Skeletal muscle tissue (tissue), 3 donors: ENCODE measurements at regions not wholly inside any gene's neighbourhood (a gene's known extent, or its start where the extent isn't known, plus 50 kb on each side); places are given as distances from the start of the nearest gene placed in this dataset.

Experiments
- H3K27ac ChIP-seq: one replicate; pipeline ENCODE4 v1.7.0; 2013; ENCODE audit warnings: mild to moderate bottlenecking, low read depth, low read length, inconsistent platforms
- H3K27me3 ChIP-seq, 3 donors: one replicate each; pipeline ENCODE4 v1.7.0; 2013; ENCODE audit warnings: low read length in 3 of 3; ENCODE audit not compliant: control insufficient read depth in 3 of 3, insufficient read depth in 3 of 3
- H3K36me3 ChIP-seq, 3 donors: one replicate each; pipeline ENCODE4 v1.7.0; 2013; ENCODE audit warnings: low read length in 3 of 3; ENCODE audit not compliant: control insufficient read depth in 3 of 3, insufficient read depth in 3 of 3
- H3K4me1 ChIP-seq, 3 donors: one replicate each; pipeline ENCODE4 v1.7.0; 2013; ENCODE audit warnings: low read length in 3 of 3, mild to moderate bottlenecking in 3 of 3; ENCODE audit not compliant: control insufficient read depth in 3 of 3, insufficient read depth in 3 of 3
- H3K4me3 ChIP-seq, 3 donors: one replicate each; pipeline ENCODE4 v1.7.0; 2013; ENCODE audit warnings: low read length in 3 of 3
- H3K9ac ChIP-seq, 3 donors: one replicate each; pipeline ENCODE4 v1.7.0; 2013; ENCODE audit warnings: low read length in 3 of 3, mild to moderate bottlenecking in 3 of 3, moderate library complexity in 2 of 3, low read depth in 1 of 3
- H3K9me3 ChIP-seq, 3 donors: one replicate each; pipeline ENCODE4 v1.7.0; 2013; ENCODE audit warnings: low read length in 3 of 3; ENCODE audit not compliant: control insufficient read depth in 3 of 3
- donor health status: Osteomylitis.

- Histone ChIP-seq H3K27me3 (peaks cover 0 to 4% (median 0%) of the 10 kb centered on the region in 3 donors), H3K9me3 (peaks cover 0 to 7% (median 3%) of the 10 kb centered on the region in 3 donors), H3K27ac (no peak overlapping the region), H3K36me3 (no peaks in the 10 kb centered on the region), H3K4me1 (no peaks in the 10 kb centered on the region), H3K9ac (no peak overlapping the region), H3K4me3 (no peak overlapping the region)
Measured at GRCh38 chr3:43979645-43980044, 262.0 kb upstream of the TOPAZ1 start.

GRCh38 chr3:43994657-43995546 lies 246.8 kb upstream of the TOPAZ1 start:
- Histone ChIP-seq H3K27ac (no peak overlapping the region), H3K36me3 (no peaks in the 10 kb centered on the region), H3K9me3 (peaks cover 4 to 19% (median 4%) of the 10 kb centered on the region in 3 donors), H3K4me3 (peak overlapping the region in 2 of 3 donors; percentile 22 to 36), H3K9ac (no peak overlapping the region), H3K4me1 (peaks cover 35 to 45% (median 36%) of the 10 kb centered on the region in 3 donors), H3K27me3 (peaks cover 62 to 67% (median 63%) of the 10 kb centered on the region in 3 donors)

GRCh38 chr3:43995547-43996378 lies 245.9 kb upstream of the TOPAZ1 start:
- Histone ChIP-seq H3K27me3 (peaks cover 67 to 73% (median 68%) of the 10 kb centered on the region in 3 donors), H3K4me3 (peak overlapping the region in 2 of 3 donors; percentile 56 to 57), H3K4me1 (peaks cover 35 to 45% (median 36%) of the 10 kb centered on the region in 3 donors)

GRCh38 chr3:43996379-43997301 lies 245.0 kb upstream of the TOPAZ1 start:
- Histone ChIP-seq H3K27ac (no peak overlapping the region), H3K4me1 (peaks cover 35 to 45% (median 36%) of the 10 kb centered on the region in 3 donors), H3K4me3 (peak overlapping the region; percentile 48 to 57 (median 56)), H3K27me3 (peaks cover 69 to 76% (median 71%) of the 10 kb centered on the region in 3 donors), H3K9me3 (peaks cover 2 to 15% (median 4%) of the 10 kb centered on the region in 3 donors), H3K9ac (peak overlapping the region in 1 of 3 donors; percentile 3), H3K36me3 (no peaks in the 10 kb centered on the region)

More at GRCh38 chr3:43995547-43996378, 245.9 kb upstream of the TOPAZ1 start:
- Histone ChIP-seq H3K9ac (no peak overlapping the region), H3K36me3 (no peaks in the 10 kb centered on the region), H3K9me3 (peaks cover 4 to 19% (median 4%) of the 10 kb centered on the region in 3 donors), H3K27ac (no peak overlapping the region)

GRCh38 chr3:43997316-43997715 lies 244.4 kb upstream of the TOPAZ1 start:
- peak overlapping the region; percentile 48 to 57 (median 56) for H3K4me3 ChIP-seq
- H3K27me3 ChIP-seq, result peaks cover 71 to 78% (median 72%) of the 10 kb centered on the region in 3 donors
- H3K9me3 ChIP-seq, result peaks cover 2 to 14% (median 4%) of the 10 kb centered on the region in 3 donors
- no peak overlapping the region for H3K27ac ChIP-seq
- H3K9ac ChIP-seq, result peak overlapping the region in 1 of 3 donors; percentile 3
- H3K36me3 ChIP-seq, result no peaks in the 10 kb centered on the region
- peaks cover 35 to 45% (median 36%) of the 10 kb centered on the region in 3 donors for H3K4me1 ChIP-seq

GRCh38 chr3:43997788-43998369 lies 243.8 kb upstream of the TOPAZ1 start:
- H3K9ac ChIP-seq, result no peak overlapping the region

GRCh38 chr3:43998370-43998835 lies 243.3 kb upstream of the TOPAZ1 start:
- Histone ChIP-seq H3K4me1 (peaks cover 35 to 45% (median 36%) of the 10 kb centered on the region in 3 donors), H3K27ac (no peak overlapping the region), H3K27me3 (peaks cover 74 to 79% (median 75%) of the 10 kb centered on the region in 3 donors), H3K36me3 (no peaks in the 10 kb centered on the region), H3K4me3 (peak overlapping the region; percentile 56 to 64 (median 63)), H3K9me3 (peaks cover 0 to 9% (median 2%) of the 10 kb centered on the region in 3 donors), H3K9ac (no peak overlapping the region)

More at GRCh38 chr3:43997788-43998369, 243.8 kb upstream of the TOPAZ1 start:
- no peaks in the 10 kb centered on the region for H3K36me3 ChIP-seq
- H3K9me3 ChIP-seq, result peaks cover 2 to 12% (median 4%) of the 10 kb centered on the region in 3 donors
- peak overlapping the region; percentile 56 to 64 (median 63) for H3K4me3 ChIP-seq
- H3K27ac ChIP-seq, result no peak overlapping the region
- H3K27me3 ChIP-seq, result peaks cover 75 to 78% (median 76%) of the 10 kb centered on the region in 3 donors
- peaks cover 35 to 45% (median 36%) of the 10 kb centered on the region in 3 donors for H3K4me1 ChIP-seq

GRCh38 chr3:43998836-43999727 lies 242.6 kb upstream of the TOPAZ1 start:
- Histone ChIP-seq H3K4me3 (peak overlapping the region; percentile 48 to 64 (median 63)), H3K36me3 (no peaks in the 10 kb centered on the region), H3K27me3 (peaks cover 67 to 73% (median 70%) of the 10 kb centered on the region in 3 donors), H3K27ac (no peak overlapping the region), H3K4me1 (peaks cover 35 to 45% (median 36%) of the 10 kb centered on the region in 3 donors), H3K9ac (no peak overlapping the region), H3K9me3 (peaks cover 0 to 2% (median 2%) of the 10 kb centered on the region in 3 donors)
